D721Med (cell line): ENCODE measurements at regions not wholly inside any gene's neighbourhood (a gene's known extent, or its start where the extent isn't known, plus 50 kb on each side); places are given as distances from the start of the nearest gene placed in this dataset.

Experiments
- DNase-seq: peaks from one replicate; pipeline ENCODE4 v3.0.0; 2011; ENCODE audit warnings: low spot score; ENCODE audit not compliant: insufficient read length
- FAIRE-seq: peaks from 2 replicates; lab custom pipeline; 2011; peaks lifted over from hg19 to GRCh38; lab: Jason Lieb, UNC
- TF ChIP-seq, protein P1 (sequence below): IDR thresholded peaks from 2 replicates; pipeline ENCODE4 v1.5.1; 2012; ENCODE audit warnings: mild to moderate bottlenecking, control low read depth; ENCODE audit not compliant: insufficient read depth; ENCODE audit errors: missing control alignments

DNA sequence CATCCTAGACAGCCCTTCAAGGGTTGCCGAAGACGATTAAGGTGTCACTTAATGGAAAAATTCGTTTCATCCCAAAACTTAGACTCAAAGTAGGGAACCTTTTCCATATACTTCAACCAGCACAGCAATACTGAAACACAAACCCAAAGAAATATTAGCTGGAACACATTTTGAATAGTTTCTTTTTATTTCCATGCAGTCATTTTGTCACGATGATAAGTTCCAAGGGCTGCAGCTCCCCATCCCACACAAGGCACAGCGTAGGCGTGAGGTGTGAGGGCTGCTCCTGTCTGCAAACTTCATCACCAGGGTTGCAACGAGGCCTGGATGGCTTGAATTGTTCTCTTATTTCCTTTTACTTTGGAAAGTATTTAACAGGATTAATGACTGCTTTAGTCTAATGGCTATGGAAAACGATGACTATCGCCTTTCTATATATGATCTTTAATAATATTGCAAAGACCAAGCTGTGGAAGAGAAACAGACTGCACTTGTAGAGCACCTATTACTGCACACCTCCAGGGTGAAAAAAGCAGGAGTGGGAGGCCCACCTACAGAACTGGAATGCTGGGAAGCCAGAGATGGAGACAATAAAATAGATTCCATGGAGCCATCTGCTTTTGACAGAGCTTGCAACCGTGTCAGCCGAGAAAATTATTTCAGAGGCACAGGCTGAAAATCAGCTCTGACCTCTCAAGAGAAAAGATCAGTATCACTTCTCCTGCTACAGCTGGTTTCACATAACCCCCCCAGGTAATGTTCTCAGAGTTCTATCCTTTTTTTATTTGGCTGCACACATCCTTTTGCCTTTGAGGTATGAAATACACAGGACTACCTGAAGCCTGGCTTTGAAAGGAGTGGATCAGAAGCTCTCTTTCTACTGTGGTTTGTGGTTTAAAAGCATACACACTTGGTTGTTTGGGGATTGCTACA lies 274.5 kb upstream of the NBEA start:
- TF ChIP-seq, protein P1, sequence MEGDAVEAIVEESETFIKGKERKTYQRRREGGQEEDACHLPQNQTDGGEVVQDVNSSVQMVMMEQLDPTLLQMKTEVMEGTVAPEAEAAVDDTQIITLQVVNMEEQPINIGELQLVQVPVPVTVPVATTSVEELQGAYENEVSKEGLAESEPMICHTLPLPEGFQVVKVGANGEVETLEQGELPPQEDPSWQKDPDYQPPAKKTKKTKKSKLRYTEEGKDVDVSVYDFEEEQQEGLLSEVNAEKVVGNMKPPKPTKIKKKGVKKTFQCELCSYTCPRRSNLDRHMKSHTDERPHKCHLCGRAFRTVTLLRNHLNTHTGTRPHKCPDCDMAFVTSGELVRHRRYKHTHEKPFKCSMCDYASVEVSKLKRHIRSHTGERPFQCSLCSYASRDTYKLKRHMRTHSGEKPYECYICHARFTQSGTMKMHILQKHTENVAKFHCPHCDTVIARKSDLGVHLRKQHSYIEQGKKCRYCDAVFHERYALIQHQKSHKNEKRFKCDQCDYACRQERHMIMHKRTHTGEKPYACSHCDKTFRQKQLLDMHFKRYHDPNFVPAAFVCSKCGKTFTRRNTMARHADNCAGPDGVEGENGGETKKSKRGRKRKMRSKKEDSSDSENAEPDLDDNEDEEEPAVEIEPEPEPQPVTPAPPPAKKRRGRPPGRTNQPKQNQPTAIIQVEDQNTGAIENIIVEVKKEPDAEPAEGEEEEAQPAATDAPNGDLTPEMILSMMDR = no peak
- FAIRE-seq (no peak), DNase-seq (no peak)

GRCh38 chr13:34671137-34671536 lies 270.9 kb upstream of the NBEA start:
- peak; percentile 48 for FAIRE-seq
- no peak for DNase-seq
- TF ChIP-seq, protein P1 = no peak

DNA sequence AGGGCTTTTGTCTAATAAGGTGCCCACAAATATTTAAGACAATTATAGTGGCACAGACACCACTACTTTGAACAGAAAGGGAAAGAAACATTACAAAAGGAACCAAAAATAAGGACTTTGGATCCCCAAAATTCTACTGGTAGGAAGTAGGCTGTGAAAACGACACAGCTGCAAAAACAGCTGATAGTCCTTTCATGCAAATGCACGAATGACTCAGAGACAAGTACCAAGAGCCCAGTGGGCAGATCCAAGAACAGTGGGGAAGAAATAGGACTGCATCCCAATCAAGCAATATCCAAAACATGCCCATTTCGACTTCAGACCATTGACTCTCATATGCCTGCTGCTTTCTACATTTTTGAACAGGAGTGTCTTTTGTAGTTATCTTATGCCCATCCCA lies 269.4 kb upstream of the NBEA start:
- FAIRE-seq (no peak), DNase-seq (no peak)
- TF ChIP-seq, protein P1 = no peak

GRCh38 chr13:34675626-34676025 lies 266.4 kb upstream of the NBEA start:
- TF ChIP-seq, protein P1 = no peak
- FAIRE-seq (no peak), DNase-seq (no peak)

DNA sequence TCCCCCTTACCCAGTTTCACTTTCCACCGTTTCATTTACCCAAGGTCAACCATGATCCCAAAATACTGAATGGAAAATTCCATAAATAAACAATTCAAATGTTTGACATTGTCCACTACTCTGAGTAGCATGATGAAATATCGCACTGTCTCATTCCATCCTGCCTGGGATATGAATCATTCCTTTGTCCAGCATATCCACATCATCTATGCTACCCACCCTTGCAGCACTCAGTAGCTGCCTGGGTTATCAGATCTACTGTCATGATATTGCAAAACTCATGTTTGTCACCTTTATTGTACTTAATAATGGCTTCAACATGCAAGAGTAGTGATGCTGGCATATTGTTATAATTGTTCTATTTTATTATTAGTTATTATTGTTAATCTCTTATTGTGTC lies 263.9 kb upstream of the NBEA start:
- TF ChIP-seq, protein P1 = no peak
- no peak for DNase-seq
- FAIRE-seq = peak; percentile 56

- FAIRE-seq = peak; percentile 53
- TF ChIP-seq, protein P1 = no peak
These were observed 260.6 kb upstream of the NBEA start for GRCh38 chr13:34681405-34681955.

DNA sequence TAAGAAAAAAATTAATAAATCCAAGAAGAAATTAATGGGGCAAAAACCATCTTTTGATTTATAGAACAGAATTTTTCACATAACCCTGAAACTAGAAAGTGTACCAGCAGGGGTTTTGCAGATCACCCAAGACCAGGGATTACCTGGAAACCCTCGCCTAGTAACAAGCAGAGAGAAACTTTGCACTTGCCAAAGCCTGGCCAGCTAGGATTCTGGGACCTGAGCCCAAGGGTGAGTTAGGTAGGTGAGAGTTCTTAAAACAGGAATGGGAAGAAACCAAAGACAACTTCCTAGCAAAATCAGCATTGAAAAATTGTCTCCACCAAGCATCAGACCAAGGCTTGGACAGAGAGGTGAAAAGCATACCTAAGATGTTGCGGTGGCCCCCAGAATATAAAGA lies 247.0 kb upstream of the NBEA start:
- TF ChIP-seq, protein P1 = no peak
- DNase-seq (no peak), FAIRE-seq (no peak)

More at GRCh38 chr13:34681405-34681955, 260.6 kb upstream of the NBEA start:
- no peak for DNase-seq
